NCI-H2227 (cell line): ENCODE measurements at regions not wholly inside any gene's neighbourhood (a gene's known extent, or its start where the extent isn't known, plus 50 kb on each side); places are given as distances from the start of the nearest gene placed in this dataset.

Source experiments
- DNase-seq: peaks from one replicate; lab custom pipeline; 2025; ENCODE audit not compliant: unreplicated experiment; lab: John Stamatoyannopoulos, UW

GRCh38 chr7:25893436-25893835, 258.6 kb upstream of the NFE2L3 start:
- no peak for DNase-seq

GRCh38 chr7:25894002-25894901, 257.7 kb upstream of the NFE2L3 start:
- DNase-seq = peak; percentile 83

DNA sequence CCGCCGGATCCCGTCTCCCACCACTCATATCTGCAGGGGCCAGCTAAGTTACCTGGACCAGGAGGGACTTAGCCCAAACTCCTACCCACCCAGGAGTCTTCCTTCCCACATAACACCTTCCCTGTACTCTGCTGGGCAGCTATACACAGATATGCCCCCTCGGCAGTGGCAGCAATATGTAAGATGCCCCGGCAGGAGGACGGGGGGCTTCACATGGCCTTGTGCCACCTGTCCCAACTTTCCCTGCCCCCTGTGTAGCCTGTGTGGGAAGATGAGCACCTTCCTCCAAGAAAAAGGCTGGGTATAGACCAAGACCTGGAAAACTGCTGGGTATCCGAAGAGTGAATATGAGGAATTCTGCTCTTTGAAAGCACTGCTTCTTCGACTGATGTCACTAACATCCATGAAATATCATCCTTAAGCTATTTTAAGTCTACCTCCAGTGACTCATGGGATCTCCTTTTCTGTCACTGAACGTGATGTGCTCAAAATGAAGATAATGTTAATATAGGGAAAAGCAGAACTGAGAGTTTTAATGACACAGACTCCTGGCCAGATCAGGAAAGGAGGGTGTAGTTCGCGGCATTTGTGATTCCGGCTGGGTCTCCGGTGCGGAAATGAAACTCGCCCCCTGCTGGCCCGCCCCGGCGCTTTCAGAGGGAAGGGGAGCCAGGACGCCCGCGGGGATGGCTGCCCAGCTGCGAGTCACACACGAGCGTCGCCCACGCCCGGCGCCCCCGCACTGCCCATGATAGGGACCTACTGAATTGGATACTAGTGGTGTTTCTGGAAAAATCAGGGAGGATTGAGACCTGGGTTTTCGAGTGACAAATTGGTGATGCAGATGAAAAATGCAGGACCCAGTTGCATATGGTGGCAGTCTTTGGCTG, 256.9 kb upstream of the NFE2L3 start:
- DNase-seq = peak; percentile 75

- DNase-seq = peak; percentile 43
These were observed 256.2 kb upstream of the NFE2L3 start for GRCh38 chr7:25895792-25896171.

DNA sequence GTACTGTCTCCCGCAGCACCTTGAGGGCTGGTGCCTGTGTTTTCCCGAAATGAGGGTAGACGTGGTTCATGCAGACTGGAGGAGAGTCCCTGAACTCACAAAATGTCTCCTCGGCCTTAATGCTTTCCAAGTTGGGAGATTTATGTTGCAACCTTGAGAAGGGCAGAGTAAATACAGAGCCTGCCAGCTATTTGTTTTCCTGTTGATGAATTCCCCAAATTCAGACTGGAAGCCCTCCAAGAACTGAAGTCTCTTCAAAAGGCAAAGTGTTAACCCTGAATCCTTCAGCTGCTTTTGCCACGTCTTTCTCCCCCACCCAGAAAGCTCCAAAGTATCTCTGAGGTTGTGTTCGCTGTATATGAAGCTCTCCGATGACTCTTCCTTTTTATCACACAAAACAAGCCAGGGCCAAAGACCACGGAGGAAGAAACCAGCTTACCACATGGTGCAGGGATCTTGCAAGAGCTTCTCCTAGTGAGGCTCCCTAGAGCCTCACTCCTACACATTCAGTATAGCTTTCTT, 254.7 kb upstream of the NFE2L3 start:
- peak; percentile 17 for DNase-seq

DNA sequence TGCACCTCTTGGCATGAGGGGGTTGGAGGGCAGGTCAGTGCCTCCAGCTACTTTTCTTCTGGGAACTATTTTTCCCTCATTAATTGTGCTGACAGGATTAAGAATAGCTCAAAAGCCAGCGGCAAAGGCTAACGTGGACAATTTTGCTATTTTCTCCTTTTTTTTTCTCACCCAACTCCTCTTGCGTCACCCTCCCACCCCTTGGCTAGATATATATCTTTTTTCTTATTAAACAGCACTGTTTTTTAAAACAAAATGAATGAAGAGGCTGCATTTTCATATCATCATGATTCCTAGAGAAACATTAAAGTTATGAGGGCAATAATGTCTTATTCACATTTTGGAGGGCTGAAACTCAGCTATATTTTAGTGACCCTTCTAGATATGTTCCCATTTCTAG, 251.8 kb upstream of the NFE2L3 start:
- DNase-seq = no peak

DNA sequence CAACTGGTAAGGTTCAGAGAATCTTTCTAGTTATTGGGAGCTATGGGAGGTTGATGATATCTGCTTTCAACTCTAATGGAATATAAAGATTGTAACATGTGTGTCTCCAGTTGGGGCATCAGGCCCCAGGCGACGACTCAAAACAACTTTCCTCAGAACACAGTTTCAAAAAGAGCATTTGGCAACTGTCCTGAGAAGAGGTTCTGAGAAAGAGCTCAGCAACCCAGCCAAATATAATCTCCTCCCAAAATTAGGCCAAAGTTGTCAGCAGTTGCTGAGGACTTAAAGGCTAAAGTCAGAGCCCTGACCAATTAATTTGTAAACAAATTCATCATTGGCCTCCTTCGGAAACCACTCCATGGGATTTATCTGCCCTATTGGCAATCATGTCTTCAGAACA, 251.1 kb upstream of the NFE2L3 start:
- no peak for DNase-seq

DNA sequence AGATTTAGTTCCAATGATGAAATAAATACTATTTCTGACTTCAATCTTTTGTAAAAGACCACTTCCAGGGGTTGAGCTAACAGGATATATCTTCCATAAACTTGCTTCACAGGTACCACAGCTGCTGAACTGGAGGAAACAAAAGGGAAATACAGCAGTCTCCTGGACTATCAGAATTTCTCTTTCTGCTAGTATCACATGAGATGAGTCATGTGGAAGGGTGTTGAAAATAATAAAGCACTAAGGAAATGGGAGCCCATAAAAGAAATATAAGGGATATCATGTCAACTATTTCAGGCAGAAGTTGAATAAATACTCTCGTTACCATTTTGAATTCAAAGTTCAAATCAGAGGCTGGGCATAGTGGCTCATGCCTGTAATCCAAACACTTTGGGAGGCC, 250.3 kb upstream of the NFE2L3 start:
- no peak for DNase-seq

DNA sequence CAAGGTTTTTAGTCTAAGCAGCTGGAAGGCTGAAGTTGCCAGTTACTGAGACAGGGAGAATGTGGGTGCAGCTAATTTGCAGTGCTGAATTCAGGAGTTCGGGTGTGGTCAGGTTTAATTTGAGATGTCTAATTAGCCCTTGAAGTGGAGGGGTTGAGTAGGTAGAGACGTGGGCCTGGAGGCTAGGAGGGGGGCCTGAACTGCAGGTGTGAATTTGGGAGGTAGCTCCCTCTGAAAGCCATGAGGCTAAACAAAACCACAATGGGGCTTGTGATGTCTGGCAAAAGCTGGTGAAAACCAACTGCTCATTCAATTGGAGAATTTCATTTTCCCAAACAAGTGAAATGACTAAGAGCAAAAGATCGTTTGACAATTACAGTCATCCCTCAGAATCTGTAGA, 246.0 kb upstream of the NFE2L3 start:
- no peak for DNase-seq

- DNase-seq = no peak
These were observed 245.2 kb upstream of the NFE2L3 start for GRCh38 chr7:25906760-25907159.

GRCh38 chr7:25907214-25907613, 244.8 kb upstream of the NFE2L3 start:
- no peak for DNase-seq

DNA sequence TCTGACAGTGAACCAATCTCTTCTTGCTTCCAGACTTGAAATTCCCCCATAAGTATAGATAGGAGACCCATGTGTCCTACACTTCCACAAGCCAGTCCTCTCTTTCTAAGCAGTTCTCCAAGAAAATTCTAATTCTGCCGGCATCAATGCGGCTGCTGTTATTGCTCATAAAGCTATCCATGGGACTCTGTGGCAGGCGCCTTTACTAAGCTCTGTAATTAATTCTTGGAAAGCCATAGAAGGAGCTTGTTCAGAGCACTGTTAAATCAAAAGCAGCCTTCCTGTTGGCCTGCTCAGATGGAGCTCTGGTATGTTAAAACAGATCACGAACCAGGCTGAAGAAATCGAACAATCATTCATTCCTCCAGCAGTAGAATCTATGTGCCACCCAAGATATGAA, 244.3 kb upstream of the NFE2L3 start:
- DNase-seq = no peak

GRCh38 chr7:25908154-25908949, 243.6 kb upstream of the NFE2L3 start:
- peak; percentile 4 for DNase-seq

DNA sequence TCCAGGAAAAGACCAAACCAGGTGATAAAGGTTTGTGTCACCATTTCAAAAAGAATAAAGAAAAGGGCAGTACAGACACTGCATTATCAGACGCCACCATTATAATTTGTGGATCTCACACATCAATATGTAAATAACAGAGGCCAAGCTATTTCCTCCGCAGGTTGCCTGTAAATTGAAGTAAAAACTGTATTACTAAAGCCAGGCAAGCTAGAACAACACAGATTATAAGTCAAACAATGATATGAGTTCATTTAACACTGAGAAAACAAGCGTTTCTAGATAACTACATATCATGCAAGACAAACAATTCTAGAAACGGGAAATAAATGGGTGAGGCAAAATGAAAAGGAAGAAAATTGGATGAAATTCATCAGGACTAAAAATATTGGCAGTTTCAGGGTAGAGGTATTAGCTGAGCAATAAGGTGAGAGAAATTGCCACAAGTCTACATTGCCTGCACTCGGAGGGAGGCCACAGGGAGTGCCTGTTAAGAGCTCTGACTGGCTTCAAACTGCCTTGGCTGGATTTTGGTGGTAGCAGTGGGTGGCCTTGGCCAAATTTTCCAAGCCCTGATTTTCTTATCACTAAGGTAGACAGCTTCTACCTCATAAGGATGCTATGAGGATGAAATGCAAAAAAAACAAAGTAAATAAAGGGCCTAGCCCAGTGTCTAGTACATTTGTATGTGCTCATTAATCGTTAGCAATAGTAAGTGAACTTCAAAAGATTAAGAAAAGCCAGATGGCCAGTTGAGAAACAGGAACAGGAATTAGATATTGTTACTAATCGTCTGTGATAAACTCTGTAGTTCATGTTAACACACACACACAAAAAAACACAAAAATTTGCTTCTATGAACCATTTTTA, 240.0 kb upstream of the NFE2L3 start:
- DNase-seq = no peak

GRCh38 chr7:25913598-25914224, 238.3 kb upstream of the NFE2L3 start:
- DNase-seq = peak; percentile 37

DNA sequence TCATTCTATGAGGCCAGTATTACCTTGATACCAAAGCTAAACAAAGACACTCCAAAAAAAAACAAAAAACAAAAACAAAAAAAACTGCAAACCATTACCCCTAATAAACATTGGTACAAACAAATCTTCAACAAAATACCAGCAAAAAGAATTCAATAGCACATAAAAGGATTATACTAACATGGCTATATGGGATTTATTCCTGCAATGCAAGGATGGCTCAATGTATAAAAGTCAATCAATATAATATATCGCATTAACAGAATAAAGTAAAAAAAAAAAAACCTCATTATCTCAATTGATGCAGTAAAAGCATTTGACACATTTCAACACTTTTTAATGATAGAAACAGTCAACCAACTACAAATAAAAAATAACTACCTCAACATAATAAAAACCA, 233.3 kb upstream of the NFE2L3 start:
- no peak for DNase-seq

DNA sequence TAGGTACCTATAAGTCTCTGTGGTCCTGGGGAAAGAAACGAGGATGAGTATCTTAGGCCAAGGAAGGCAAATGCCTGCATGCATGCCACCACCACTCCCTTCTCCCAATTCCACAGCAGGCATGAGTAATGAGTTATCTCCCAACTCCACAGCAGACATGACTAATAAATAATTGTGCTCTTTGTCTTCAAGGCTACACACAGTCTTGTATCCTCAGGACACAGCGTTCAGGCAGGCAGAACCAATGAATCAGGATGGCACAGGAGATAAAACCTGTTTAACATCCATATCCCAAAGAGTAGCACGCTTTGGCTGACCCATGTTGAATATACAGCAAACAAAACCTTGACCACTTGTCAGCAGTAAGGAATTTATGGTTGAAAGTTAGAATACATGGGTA, 229.7 kb upstream of the NFE2L3 start:
- DNase-seq = no peak

DNA sequence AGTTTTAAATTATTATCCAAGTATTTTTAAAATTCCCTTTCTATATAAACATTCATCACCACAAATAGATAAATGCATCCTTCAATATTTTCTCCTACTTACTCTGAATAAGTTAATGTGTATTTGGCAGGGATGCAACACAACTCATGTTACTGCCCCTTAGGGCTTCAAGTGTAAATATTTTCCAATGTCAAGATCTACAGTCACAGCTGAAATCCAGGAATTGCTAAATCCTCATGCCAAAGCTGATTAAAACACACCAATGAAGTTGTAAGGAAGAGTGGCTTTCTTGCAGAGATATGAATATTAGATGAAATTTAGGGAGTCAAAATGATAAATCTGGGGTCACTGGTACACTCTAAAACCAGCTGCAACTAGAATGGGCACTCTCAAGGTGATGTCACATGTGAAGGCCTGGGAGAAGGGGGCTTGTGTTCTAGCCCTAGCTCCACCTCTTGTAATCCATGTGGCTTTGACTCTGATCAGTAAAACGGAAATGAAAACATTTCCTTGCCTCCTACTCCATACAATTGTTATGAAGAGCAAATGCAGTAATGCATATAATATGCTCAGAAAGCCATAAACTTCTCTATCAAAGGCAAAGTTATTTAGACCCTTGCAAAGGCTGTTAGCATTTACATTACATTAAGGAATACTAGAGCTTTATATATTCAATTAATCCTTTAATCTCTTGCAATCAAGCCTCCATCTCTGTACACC, 228.1 kb upstream of the NFE2L3 start:
- DNase-seq = no peak

GRCh38 chr7:25926009-25926408, 226.0 kb upstream of the NFE2L3 start:
- DNase-seq = no peak
